HEK293T (cell line): ENCODE measurements at regions not wholly inside any gene's neighbourhood (a gene's known extent, or its start where the extent isn't known, plus 50 kb on each side); places are given as distances from the start of the nearest gene placed in this dataset.
"Not testable (repeated sequence)": the region's sequence is repeated elsewhere in the genome, so short reads cannot be mapped to it uniquely, and the experiment has no call there.

Experiments
- ARNT ChIP-seq: fragments of 450-650 bp; IDR thresholded peaks from 2 replicates; pipeline ENCODE4 v1.6.1; 2017; ENCODE audit warnings: mild to moderate bottlenecking
- BHLHE40 ChIP-seq: fragments of 450-650 bp; IDR thresholded peaks from 2 replicates; pipeline ENCODE4 v1.6.1; 2016; ENCODE audit warnings: mild to moderate bottlenecking, moderate library complexity, borderline replicate concordance
- ELF4 ChIP-seq: fragments of 450-650 bp; IDR thresholded peaks from 2 replicates; pipeline ENCODE4 v1.6.1; 2017; ENCODE audit warnings: antibody characterized with exemption
- FOXA1 ChIP-seq: fragments of 450-650 bp; IDR thresholded peaks from 2 replicates; pipeline ENCODE4 v1.6.1; 2016; ENCODE audit warnings: mild to moderate bottlenecking
- FOXK2 ChIP-seq: fragments of 450-650 bp; IDR thresholded peaks from 2 replicates; pipeline ENCODE4 v1.6.1; 2016; ENCODE audit warnings: mild to moderate bottlenecking
- FOXM1 ChIP-seq: fragments of 450-650 bp; IDR thresholded peaks from 2 replicates; pipeline ENCODE4 v1.6.1; 2017; ENCODE audit warnings: mild to moderate bottlenecking, borderline replicate concordance
- HDGF ChIP-seq: fragments of 450-650 bp; IDR thresholded peaks from 2 replicates; pipeline ENCODE4 v1.6.1; 2017; ENCODE audit warnings: antibody characterized with exemption, borderline replicate concordance
- L3MBTL2 ChIP-seq: fragments of 450-650 bp; conservative IDR thresholded peaks from 2 replicates; pipeline ENCODE4 v1.6.1; 2016; ENCODE audit warnings: mild to moderate bottlenecking
- NFRKB ChIP-seq: fragments of 450-650 bp; IDR thresholded peaks from 2 replicates; pipeline ENCODE4 v1.6.1; 2016; ENCODE audit warnings: mild to moderate bottlenecking, moderate library complexity
- SP1 ChIP-seq: fragments of 450-650 bp; IDR thresholded peaks from 2 replicates; pipeline ENCODE4 v1.6.1; 2017
- SUZ12 ChIP-seq: fragments of 450-650 bp; IDR thresholded peaks from 2 replicates; pipeline ENCODE4 v1.6.1; 2016; ENCODE audit warnings: mild to moderate bottlenecking
- TARDBP ChIP-seq: fragments of 450-650 bp; IDR thresholded peaks from 2 replicates; pipeline ENCODE4 v1.6.1; 2016
- ZNF384 ChIP-seq: fragments of 450-650 bp; IDR thresholded peaks from 2 replicates; pipeline ENCODE4 v1.6.1; 2016
- TF ChIP-seq, protein P1 (sequence below): fragments of 450-650 bp; IDR thresholded peaks from 2 replicates; pipeline ENCODE4 v1.6.1; 2016

DNA sequence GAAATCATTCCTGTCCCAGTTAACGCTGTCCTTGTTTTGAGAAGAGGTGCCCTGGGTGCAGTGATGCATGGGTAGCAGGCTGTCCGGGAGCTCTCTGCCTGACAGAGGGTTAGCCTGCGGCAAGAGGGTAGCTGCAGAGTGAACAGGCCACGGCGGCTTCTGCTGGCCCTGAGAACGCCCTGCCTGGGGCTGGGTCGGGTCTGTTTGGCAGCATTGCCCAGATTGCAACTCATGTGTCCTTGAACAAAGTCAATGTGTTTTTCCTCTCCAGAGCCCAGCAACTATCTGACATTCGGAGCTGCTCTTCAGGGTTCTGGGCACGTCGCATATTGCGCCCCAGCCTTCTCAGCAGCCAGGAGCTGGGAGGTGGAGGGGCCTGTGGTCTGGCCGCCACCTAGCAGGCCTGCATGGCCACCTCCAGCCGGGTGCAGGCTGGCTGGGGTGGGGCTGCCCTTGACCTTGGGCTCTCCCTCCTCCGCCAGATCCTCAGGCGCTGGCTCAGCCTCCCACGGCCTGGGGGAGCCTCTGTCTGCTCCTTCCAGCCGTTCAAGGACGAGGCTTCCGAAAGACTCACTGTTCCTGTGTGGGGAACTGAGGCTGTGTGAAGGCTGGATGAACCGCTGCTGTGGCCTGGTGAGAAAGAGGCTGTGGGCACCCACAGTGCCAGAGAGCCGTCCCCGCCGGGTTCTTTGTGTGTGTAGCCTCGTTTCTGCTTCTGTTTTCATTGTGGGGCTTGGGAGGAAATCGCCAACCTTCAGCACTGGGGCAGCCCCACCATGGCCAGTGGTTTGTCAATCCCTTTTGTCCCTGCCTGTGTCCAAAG, 146.7 kb downstream of the NPIPB11 start:
- not testable (repeated sequence) for TF ChIP-seq ELF4, ARNT, FOXA1, HDGF, NFRKB, FOXM1, SP1, FOXK2, BHLHE40, SUZ12, TARDBP, ZNF384, L3MBTL2
- TF ChIP-seq, protein P1, sequence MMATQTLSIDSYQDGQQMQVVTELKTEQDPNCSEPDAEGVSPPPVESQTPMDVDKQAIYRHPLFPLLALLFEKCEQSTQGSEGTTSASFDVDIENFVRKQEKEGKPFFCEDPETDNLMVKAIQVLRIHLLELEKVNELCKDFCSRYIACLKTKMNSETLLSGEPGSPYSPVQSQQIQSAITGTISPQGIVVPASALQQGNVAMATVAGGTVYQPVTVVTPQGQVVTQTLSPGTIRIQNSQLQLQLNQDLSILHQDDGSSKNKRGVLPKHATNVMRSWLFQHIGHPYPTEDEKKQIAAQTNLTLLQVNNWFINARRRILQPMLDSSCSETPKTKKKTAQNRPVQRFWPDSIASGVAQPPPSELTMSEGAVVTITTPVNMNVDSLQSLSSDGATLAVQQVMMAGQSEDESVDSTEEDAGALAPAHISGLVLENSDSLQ = not testable (repeated sequence)
